NCI-H748 (cell line): ENCODE measurements at regions not wholly inside any gene's neighbourhood (a gene's known extent, or its start where the extent isn't known, plus 50 kb on each side); places are given as distances from the start of the nearest gene placed in this dataset.
"Not testable (repeated sequence)": the region's sequence is repeated elsewhere in the genome, so short reads cannot be mapped to it uniquely, and the experiment has no call there.

Experiments used
- DNase-seq: peaks from one replicate; lab custom pipeline; 2025; ENCODE audit not compliant: unreplicated experiment; lab: John Stamatoyannopoulos, UW

- no peak for DNase-seq
Observed at GRCh38 chr9:79046401-79046800, 525.4 kb upstream of the TLE4 start.

GRCh38 chr9:79049371-79049770, 522.4 kb upstream of the TLE4 start:
- no peak for DNase-seq

- no peak for DNase-seq
Observed at GRCh38 chr9:79053598-79053997, 518.2 kb upstream of the TLE4 start.

- DNase-seq = no peak
Observed at GRCh38 chr9:79054500-79054899, 517.3 kb upstream of the TLE4 start.

DNA sequence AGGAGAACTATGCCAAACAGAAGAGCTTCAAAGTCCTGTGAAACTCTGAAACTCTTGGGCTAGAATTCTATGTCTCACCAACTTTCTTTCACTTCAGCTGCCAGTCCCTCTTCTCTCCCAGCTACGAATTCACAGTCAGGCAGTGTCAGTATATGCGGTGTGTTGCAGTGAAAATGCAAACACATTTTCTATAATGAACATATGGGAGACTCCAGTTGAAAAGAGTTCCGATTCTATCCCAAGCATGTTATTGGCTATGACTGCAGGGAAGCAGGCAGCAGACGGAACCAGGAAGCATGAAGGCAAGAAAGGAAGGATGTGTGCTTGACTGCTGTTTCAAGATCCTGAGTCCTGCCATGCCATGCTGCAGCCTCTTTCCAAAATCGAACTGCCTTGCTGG, 515.7 kb upstream of the TLE4 start:
- no peak for DNase-seq

DNA sequence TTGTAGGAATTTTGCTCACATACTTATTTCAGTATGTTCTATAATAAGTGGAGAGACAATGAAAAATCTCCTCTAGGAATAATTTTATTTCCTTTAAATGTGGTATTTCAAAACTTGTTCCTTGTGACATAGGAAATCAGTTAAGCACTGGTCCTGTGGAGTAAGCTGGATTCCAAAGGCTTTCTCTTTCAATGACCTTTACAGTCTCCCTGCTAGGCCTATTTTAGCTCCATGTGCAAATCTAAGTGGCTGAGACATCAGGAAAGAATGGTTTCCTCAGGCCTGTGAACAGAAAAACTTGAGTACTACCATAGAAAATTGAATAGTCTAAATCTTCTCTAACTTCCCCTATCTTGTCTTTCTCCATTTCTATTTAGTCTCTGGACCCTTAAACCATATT, 514.2 kb upstream of the TLE4 start:
- no peak for DNase-seq

DNA sequence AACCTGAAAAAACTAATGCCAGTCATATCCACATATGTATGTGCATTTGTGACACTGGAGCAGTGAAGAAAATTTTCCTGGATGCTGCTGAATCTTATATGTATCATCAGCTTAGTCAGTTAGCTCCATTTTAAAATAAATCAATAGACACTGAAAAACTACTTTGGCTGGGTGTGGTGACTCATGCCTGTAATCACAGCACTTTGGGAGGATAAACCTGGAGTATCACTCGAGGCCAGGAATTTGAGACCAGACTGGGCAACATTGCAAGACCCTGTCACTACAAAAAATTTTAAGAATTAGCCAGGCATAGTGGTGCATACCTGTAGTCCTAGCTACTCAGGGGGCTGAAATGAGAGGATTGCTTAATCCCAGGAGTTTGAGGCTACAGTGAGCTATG, 511.0 kb upstream of the TLE4 start:
- no peak for DNase-seq

DNA sequence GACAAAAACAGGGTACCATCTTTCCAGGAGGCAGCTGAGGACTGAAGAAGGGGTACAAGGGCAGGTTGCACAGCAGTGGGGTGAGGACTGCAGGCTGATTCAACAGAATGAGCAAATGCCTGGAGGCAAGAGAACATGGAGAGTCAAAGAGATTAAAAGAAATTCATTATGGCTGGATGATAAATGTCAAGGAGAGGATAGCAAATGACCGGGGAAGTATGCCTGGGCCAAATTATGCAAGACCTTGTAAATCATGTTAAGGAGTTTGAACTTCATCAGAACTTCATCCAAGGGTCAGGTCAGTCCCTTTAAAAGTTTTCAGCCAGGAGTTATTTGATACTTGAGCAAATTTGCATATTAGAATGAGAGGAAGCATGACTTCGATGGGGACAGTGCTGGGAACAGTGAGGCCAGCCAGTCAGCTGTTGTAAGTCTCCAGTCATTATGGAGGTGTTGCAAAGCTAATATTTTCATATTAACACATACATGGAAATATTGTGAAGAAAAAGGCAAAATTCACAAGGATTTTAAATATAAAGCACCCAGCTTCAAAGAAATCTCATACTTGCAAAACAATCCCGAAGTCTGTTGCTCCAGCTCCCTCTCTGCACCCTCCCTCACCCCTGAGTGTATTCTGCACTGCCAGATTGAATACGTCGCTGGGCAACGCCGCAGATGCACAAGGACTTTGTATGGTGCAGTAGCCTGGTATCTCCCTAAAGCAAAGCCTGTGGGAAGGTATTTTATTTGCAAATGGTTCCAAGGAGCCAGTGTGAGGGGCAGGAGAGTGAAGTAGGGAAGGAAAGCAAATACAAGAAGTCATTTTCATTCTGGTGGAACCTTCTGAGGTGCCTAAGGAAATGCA, 509.8 kb upstream of the TLE4 start:
- DNase-seq = no peak

DNA sequence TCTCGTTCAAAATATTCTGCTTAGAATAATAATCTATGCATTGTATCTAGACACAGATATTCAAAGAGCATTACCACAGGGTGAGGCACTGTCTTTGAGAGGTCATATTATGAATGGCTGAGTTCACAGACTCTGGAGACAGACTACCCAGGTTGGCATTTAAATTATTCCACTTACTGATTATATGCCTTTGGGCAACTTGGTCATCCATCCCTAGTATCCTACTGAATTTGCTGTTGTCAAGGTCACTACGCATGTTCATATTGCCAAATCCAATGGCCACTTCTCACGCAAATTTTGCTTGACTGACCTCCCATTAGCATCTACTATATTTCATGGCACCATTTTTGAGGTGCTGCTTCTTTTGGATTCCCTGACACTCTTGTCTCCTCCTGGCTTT, 498.6 kb upstream of the TLE4 start:
- DNase-seq = no peak

- no peak for DNase-seq
Observed at GRCh38 chr9:79080536-79080935, 491.2 kb upstream of the TLE4 start.

DNA sequence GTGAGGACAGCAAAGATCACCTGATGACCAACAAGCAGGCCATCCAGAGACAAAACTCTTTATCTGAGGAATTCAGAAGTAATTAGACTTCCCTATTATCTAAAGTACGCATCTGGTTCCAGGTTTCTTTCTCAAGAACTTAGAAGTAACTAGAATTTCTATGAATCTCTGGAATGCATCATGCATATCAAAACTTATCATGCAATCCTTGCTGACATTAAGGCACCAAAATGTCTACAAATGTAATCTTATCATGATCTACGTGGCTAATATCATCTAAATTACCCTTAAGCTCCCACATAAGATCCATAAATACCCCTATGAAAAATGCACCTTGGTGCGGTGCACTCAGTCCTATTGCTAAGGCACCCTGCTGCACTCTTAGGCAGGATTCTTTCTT, 488.1 kb upstream of the TLE4 start:
- no peak for DNase-seq

- DNase-seq = no peak
Observed at GRCh38 chr9:79087133-79087532, 484.6 kb upstream of the TLE4 start.

- no peak for DNase-seq
Observed at GRCh38 chr9:79089054-79089560, 482.7 kb upstream of the TLE4 start.

DNA sequence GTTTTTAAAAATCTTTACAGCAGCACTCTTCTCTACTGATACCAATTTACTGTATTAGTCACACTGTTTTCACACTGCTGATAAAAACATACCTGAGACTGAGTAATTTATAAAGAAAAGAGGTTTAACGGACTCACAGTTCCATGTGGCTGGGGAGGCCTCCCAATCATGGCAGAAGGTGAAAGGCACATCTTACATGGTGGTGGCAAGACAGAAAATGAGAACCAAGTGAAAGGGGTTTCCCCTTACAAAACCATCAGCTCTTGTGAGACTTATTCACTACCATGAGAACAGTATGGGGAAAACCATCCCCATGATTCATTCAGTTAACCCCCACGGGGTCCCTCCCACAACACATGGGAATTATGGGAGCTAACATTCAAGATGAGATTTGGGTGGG, 481.9 kb upstream of the TLE4 start:
- DNase-seq = not testable (repeated sequence)

DNA sequence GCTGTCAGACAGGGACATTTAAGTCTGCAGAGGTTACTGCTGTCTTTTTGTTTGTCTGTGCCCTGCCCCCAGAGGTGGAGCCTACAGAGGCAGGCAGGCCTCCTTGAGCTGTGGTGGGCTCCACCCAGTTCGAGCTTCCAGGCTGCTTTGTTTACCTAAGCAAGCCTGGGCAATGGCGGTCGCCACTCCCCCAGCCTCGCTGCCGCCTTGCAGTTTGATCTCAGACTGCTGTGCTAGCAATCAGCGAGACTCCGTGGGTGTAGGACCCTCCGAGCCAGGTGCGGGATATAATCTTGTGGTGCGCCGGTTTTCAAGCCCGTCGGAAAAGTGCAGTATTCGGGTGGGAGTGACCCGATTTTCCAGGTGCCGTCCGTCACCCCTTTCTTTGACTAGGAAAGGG, 468.5 kb upstream of the TLE4 start:
- not testable (repeated sequence) for DNase-seq

GRCh38 chr9:79104216-79104615, 467.5 kb upstream of the TLE4 start:
- DNase-seq = no peak

- no peak for DNase-seq
Observed at GRCh38 chr9:79104951-79105350, 466.8 kb upstream of the TLE4 start.

GRCh38 chr9:79107911-79108676, 463.7 kb upstream of the TLE4 start:
- DNase-seq = no peak

DNA sequence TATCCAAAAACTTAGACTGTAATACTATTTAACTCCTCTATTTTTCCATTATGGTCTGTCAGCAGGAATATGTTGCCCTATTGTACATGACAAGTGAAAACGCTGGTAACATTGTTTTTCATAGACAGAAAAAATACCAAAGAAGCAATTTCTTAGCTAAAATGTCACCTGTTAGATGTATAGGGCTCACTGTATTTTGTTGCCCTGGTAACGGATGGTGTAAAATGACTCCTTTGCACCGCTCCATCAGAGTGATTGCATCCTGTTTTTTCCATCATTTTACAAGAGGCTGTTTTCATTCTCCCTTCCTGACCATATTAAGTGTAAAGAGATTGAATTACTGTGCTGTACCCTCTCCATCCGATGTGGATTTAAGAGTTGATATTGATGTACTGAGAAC, 460.1 kb upstream of the TLE4 start:
- DNase-seq = peak; percentile 92

- DNase-seq = no peak
Observed at GRCh38 chr9:79115176-79115575, 456.6 kb upstream of the TLE4 start.

DNA sequence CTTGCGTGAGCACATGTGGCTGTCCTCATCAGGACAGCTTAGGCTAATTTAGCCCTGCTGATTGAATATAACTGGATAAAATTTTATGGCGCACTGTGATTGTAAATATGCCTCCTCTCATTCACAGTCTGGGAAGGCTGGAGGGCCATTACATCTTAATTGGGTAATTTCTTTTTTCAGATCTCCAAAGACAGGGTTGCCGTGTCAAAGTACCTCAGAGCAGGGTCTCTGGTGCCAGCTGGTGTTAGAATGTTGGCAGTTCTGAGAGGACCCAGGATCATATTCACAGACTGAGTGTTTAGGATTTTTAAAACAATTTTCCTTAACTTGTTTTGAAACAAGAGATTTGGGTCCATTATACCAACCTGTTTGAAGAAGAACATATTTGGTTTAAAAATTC, 455.7 kb upstream of the TLE4 start:
- peak; percentile 84 for DNase-seq

GRCh38 chr9:79116709-79117108, 455.1 kb upstream of the TLE4 start:
- DNase-seq = no peak
